Astrocyte of the cerebellum (primary cell): ENCODE measurements at regions not wholly inside any gene's neighbourhood (a gene's known extent, or its start where the extent isn't known, plus 50 kb on each side); places are given as distances from the start of the nearest gene placed in this dataset.
A peak's percentile ranks its signal among the peaks of the same experiment; 100 is the strongest.

Experiments
- DNase-seq: peaks from one replicate; pipeline ENCODE4 v3.0.0-alpha.2; 2011; ENCODE audit warnings: low read depth
- H3K4me3 ChIP-seq: 2 replicates; pipeline ENCODE4 v1.5.1; 2011; ENCODE audit warnings: mild to moderate bottlenecking, low read depth, low read length, moderate library complexity
- in situ Hi-C: cut with HindIII; loops from 2 replicates; pipeline ENCODE4 v1.10.0; 2017; ENCODE audit warnings: low sequenced_read_pairs
- TF ChIP-seq, protein P1 (sequence below): IDR thresholded peaks from 2 replicates; pipeline ENCODE4 v1.5.1; 2012; ENCODE audit warnings: low read length, low read depth, moderate library complexity, mild to moderate bottlenecking; ENCODE audit errors: missing control alignments

DNA sequence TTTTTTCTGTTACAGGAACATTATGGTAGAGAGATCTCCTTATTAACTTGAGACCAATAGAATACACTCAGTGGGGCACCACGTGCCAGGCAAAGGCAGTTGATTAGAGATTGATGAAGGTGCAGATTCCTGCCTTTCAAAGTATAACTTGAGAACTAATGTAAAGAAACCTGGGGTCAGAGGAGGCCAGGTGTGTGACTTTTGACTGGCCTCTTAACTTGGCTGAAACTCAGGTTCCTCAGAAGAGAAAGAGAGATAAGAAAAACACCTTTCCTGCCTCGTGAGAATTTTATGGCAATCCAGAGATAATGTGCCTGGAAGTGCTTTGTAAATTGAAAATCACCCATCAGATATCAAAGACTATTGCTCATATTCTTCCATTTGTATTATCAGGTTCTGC, 110.7 kb upstream of the GZMB start:
- no peak for DNase-seq
- no peak overlapping the region for H3K4me3 ChIP-seq
- in situ Hi-C loops: no loop called here
- TF ChIP-seq, protein P1, sequence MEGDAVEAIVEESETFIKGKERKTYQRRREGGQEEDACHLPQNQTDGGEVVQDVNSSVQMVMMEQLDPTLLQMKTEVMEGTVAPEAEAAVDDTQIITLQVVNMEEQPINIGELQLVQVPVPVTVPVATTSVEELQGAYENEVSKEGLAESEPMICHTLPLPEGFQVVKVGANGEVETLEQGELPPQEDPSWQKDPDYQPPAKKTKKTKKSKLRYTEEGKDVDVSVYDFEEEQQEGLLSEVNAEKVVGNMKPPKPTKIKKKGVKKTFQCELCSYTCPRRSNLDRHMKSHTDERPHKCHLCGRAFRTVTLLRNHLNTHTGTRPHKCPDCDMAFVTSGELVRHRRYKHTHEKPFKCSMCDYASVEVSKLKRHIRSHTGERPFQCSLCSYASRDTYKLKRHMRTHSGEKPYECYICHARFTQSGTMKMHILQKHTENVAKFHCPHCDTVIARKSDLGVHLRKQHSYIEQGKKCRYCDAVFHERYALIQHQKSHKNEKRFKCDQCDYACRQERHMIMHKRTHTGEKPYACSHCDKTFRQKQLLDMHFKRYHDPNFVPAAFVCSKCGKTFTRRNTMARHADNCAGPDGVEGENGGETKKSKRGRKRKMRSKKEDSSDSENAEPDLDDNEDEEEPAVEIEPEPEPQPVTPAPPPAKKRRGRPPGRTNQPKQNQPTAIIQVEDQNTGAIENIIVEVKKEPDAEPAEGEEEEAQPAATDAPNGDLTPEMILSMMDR: no peak

DNA sequence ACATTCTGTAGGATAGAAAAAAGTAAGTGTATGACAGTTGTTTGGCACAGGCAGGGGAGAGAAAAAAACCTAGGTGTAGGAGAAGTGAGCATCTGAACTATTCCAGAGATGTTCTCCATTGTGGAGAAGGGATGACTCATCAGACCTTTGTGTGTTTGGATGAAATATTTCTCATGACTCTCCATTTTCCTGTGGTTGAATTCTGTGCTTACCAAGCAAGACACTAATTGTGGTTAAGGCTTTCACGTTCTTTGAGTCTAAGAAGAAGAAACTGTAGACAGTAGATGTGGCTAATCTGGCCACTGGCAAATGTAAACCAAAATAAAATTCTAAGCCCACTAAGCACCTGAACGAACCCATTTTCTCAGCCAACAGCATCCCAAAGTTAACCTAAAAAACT, 107.9 kb upstream of the GZMB start:
- in situ Hi-C loops: no loop called here
- no peak overlapping the region for H3K4me3 ChIP-seq
- TF ChIP-seq, protein P1: no peak
- DNase-seq: peak; percentile 68

DNA sequence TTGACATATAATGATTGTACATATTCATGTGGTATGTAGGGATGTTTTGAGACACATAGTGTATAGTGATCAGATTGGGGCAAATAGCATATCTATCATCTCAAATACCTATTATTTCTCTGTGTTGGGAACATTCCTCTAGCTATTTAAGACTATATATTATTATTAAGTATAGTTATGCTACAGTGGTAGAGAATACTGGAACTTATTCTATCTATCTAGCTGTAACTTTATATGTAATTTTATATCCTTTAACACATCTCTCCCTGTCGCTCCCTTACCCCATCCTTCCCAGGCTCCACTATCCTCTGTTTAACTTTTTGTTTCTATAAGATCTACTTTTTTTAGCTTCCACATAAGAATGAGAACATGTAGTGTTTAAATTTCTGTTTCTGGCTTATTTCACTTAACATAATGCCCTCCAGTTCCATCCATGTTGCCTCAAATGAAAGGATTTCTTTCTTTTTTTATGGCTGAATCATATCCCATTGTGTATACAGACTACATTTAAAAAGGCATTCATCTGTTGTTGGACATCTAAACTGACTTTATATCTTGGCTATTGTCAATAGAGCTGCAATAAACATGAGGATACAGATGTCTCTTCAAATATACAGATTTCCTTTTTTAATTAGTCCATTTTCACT, 102.1 kb upstream of the GZMB start:
- no peak for DNase-seq
- TF ChIP-seq, protein P1: no peak
- in situ Hi-C loops: no loop called here
- H3K4me3 ChIP-seq: no peak overlapping the region

DNA sequence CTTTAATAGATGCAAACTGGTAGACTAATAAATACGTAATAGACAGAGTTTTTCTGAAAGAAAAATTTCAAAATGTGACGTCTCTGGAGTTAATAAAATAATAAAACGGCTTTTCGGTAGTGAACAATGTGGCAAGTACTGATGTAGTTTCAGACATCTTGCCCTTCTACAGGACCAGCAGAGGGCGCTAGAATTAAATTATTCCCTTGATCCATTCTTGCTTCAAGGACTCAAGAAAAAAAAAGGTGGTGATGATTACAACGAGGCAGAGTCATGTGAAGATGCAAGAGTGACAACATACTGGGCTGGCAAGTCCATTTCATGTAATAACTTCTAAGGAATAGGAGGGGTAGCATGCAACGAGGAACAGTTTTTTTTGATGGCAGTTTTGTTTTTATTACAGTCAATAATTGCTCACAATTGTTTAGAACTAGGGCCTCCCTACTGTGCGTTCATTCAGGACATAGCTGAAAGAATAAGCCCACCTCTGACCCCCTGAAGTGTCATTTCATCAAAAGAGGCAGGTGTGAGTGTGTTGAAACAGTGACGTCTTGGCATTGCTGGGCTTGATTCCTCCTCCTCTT, 101.0 kb upstream of the GZMB start:
- peak; percentile 50 for DNase-seq
- in situ Hi-C loops: no loop called here
- TF ChIP-seq, protein P1: peak; percentile 67
- H3K4me3 ChIP-seq: no peak overlapping the region

DNA sequence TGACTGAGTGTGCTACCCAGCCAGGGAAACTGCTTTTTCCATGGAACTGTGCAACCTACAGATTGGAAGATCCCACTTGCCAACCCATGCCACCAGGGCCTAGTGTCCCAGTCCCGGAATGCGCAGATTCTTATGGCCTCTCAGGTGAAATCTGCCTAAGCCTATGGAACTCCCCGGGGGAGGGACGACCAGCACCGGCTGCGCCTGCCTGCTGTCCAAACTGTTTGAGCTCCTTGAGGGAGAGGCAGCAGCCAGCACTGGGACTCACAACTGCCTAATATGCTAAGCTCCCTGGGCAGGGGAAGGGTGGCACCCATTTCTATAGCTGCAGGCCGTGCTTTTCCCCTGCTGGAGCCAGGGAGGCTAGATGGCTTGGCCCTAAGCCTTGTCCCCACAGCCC, 92.5 kb upstream of the GZMB start:
- in situ Hi-C loops: no loop called here
- no peak for DNase-seq
- TF ChIP-seq, protein P1: no peak
- H3K4me3 ChIP-seq: no peak overlapping the region

DNA sequence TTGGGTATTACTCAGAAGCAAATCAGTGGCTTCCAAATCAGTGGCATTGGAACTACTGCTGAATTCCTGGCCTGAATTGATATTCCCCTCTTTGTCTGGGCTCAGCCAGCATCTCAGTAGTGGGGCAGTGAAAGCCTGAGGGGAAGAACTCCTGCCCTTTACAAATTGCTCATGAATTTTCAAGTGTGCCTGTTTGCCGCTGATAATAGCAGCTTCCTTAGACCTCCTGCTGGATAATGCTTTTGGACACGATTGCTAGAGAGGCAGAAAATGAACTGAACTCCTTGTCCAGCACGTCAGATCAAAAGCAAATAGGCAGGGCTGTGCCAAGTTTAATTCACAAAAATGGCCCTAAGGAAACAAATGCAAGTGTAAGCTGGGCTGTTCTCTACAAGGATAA, 91.3 kb upstream of the GZMB start:
- TF ChIP-seq, protein P1: no peak
- in situ Hi-C loops: no loop called here
- no peak overlapping the region for H3K4me3 ChIP-seq
- no peak for DNase-seq
